OCI-LY1 (cell line): ENCODE measurements at regions not wholly inside any gene's neighbourhood (a gene's known extent, or its start where the extent isn't known, plus 50 kb on each side); places are given as distances from the start of the nearest gene placed in this dataset.

Source experiments
- H2AFZ ChIP-seq: fragments of 200-600 bp; sonication (generic), shearing (Covaris generic); 2 replicates; pipeline ENCODE4 v1.6.0; 2014; ENCODE audit warnings: antibody characterized with exemption, mild to moderate bottlenecking, low read length
- H3F3A ChIP-seq: fragments of 200-600 bp; sonication (generic), shearing (Covaris generic); 2 replicates; pipeline ENCODE4 v1.6.0; 2014; ENCODE audit warnings: mild to moderate bottlenecking, antibody characterized with exemption, low read length, moderate library complexity; ENCODE audit not compliant: insufficient read depth
- H3K27ac ChIP-seq: fragments of 200-600 bp; sonication (generic); 2 replicates; pipeline ENCODE4 v1.5.1; 2014; ENCODE audit warnings: low read length, mixed run types, mild to moderate bottlenecking, low read depth; ENCODE audit not compliant: poor library complexity, severe bottlenecking
- H3K27me3 ChIP-seq: fragments of 200-600 bp; sonication (generic); 2 replicates; pipeline ENCODE4 v1.6.0; 2014; ENCODE audit warnings: antibody characterized with exemption, mild to moderate bottlenecking, low read length, moderate library complexity; ENCODE audit not compliant: insufficient read depth
- H3K36me3 ChIP-seq: fragments of 200-600 bp; sonication (generic); 2 replicates; pipeline ENCODE4 v1.6.1; 2014; ENCODE audit warnings: mild to moderate bottlenecking, antibody characterized with exemption, low read length, moderate library complexity, mixed read lengths; ENCODE audit not compliant: insufficient read depth
- H3K4me1 ChIP-seq: fragments of 200-600 bp; sonication (generic); 2 replicates; pipeline ENCODE4 v1.5.1; 2014; ENCODE audit warnings: mild to moderate bottlenecking, low read length, moderate library complexity; ENCODE audit not compliant: insufficient read depth, severe bottlenecking
- H3K4me2 ChIP-seq: fragments of 200-600 bp; sonication (generic), shearing (Covaris generic); 2 replicates; pipeline ENCODE4 v1.6.1; 2014; ENCODE audit warnings: low read length
- H3K4me3 ChIP-seq: fragments of 200-600 bp; sonication (generic); 2 replicates; pipeline ENCODE4 v1.5.1; 2014; ENCODE audit warnings: low read length, low read depth, mild to moderate bottlenecking, mixed read lengths; ENCODE audit not compliant: poor library complexity, severe bottlenecking
- H3K79me2 ChIP-seq: fragments of 200-600 bp; shearing (Covaris generic); 2 replicates; pipeline ENCODE4 v1.6.1; 2016; ENCODE audit warnings: mixed run types, low read length, mixed read lengths; ENCODE audit not compliant: insufficient read depth
- H3K9ac ChIP-seq: fragments of 200-600 bp; sonication (generic), shearing (Covaris generic); 2 replicates; pipeline ENCODE4 v1.6.1; 2014; ENCODE audit warnings: mild to moderate bottlenecking, low read length, mixed read lengths
- H3K9me2 ChIP-seq: fragments of 200-600 bp; sonication (generic), shearing (Covaris generic); 2 replicates; pipeline ENCODE4 v1.6.1; 2014; ENCODE audit warnings: low read depth, mild to moderate bottlenecking, low read length, mixed read lengths
- H3K9me3 ChIP-seq: fragments of 200-600 bp; shearing (Covaris generic); 2 replicates; pipeline ENCODE4 v1.6.1; 2014; ENCODE audit warnings: low read length, mixed read lengths
- H4K20me1 ChIP-seq: fragments of 200-600 bp; sonication (generic), shearing (Covaris generic); 2 replicates; pipeline ENCODE4 v1.6.0; 2016; ENCODE audit warnings: mild to moderate bottlenecking, low read length; ENCODE audit not compliant: insufficient read depth
- CTCF ChIP-seq: fragments of 200-600 bp; sonication (generic), shearing (Covaris generic); IDR thresholded peaks from 2 replicates; pipeline ENCODE4 v1.5.1; 2017; ENCODE audit warnings: mild to moderate bottlenecking, antibody characterized with exemption, low read length, moderate library complexity, mixed read lengths
- EZH2 ChIP-seq: fragments of 200-600 bp; sonication (generic), shearing (Covaris generic); IDR thresholded peaks from 2 replicates; pipeline ENCODE4 v1.8.0; 2017; ENCODE audit warnings: borderline replicate concordance, mixed run types, mild to moderate bottlenecking, antibody characterized with exemption, low read length, moderate library complexity, mixed read lengths

GRCh38 chr20:23257106-23257761, 93.4 kb upstream of the NXT1 start:
- Histone ChIP-seq H3K4me3 (no peak overlapping the region), H3K4me2 (no peak overlapping the region), H3K9ac (no peak overlapping the region), H4K20me1 (no peaks in the 10 kb centered on the region), H3K27me3 (no peaks in the 10 kb centered on the region), H3K79me2 (no peaks in the 10 kb centered on the region), H3F3A (no peaks in the 10 kb centered on the region), H2AFZ (no peak overlapping the region), H3K9me3 (no peaks in the 10 kb centered on the region), H3K36me3 (no peaks in the 10 kb centered on the region), H3K27ac (no peak overlapping the region), H3K9me2 (no peaks in the 10 kb centered on the region), H3K4me1 (no peaks in the 10 kb centered on the region)
- TF ChIP-seq CTCF = no peak
- no peak for TF ChIP-seq EZH2

- no peak for TF ChIP-seq EZH2
- no peak for TF ChIP-seq CTCF
- Histone ChIP-seq H3K4me2 (no peak overlapping the region), H3K36me3 (no peaks in the 10 kb centered on the region), H3F3A (no peaks in the 10 kb centered on the region), H3K9ac (no peak overlapping the region), H3K9me2 (no peaks in the 10 kb centered on the region), H2AFZ (no peak overlapping the region), H3K27ac (no peak overlapping the region), H3K9me3 (no peaks in the 10 kb centered on the region), H4K20me1 (no peaks in the 10 kb centered on the region), H3K4me3 (no peak overlapping the region), H3K79me2 (no peaks in the 10 kb centered on the region), H3K27me3 (no peaks in the 10 kb centered on the region), H3K4me1 (no peaks in the 10 kb centered on the region)
Measured at GRCh38 chr20:23255716-23256385, 94.7 kb upstream of the NXT1 start.

GRCh38 chr20:23255106-23255505, 95.5 kb upstream of the NXT1 start:
- no peaks in the 10 kb centered on the region for H3K27me3 ChIP-seq
- no peaks in the 10 kb centered on the region for H3K4me1 ChIP-seq
- no peaks in the 10 kb centered on the region for H3K9me2 ChIP-seq
- no peaks in the 10 kb centered on the region for H3K79me2 ChIP-seq
- H3K4me3 ChIP-seq = no peak overlapping the region
- no peaks in the 10 kb centered on the region for H3K9me3 ChIP-seq
- no peaks in the 10 kb centered on the region for H4K20me1 ChIP-seq
- H3K36me3 ChIP-seq = no peaks in the 10 kb centered on the region
- H2AFZ ChIP-seq = no peak overlapping the region
- no peaks in the 10 kb centered on the region for H3F3A ChIP-seq
- H3K27ac ChIP-seq = no peak overlapping the region
- TF ChIP-seq CTCF = no peak
- no peak for TF ChIP-seq EZH2
- no peak overlapping the region for H3K4me2 ChIP-seq
- no peak overlapping the region for H3K9ac ChIP-seq
